C1 segment of cervical spinal cord (tissue), 14 donors: ENCODE measurements at regions not wholly inside any gene's neighbourhood (a gene's known extent, or its start where the extent isn't known, plus 50 kb on each side); places are given as distances from the start of the nearest gene placed in this dataset.
"Not testable (repeated sequence)": the region's sequence is repeated elsewhere in the genome, so short reads cannot be mapped to it uniquely, and the experiment has no call there.

Source experiments
- DNase-seq, 14 donors: peaks; one replicate each; lab custom pipeline; 2025; lab: John Stamatoyannopoulos, UW

DNA sequence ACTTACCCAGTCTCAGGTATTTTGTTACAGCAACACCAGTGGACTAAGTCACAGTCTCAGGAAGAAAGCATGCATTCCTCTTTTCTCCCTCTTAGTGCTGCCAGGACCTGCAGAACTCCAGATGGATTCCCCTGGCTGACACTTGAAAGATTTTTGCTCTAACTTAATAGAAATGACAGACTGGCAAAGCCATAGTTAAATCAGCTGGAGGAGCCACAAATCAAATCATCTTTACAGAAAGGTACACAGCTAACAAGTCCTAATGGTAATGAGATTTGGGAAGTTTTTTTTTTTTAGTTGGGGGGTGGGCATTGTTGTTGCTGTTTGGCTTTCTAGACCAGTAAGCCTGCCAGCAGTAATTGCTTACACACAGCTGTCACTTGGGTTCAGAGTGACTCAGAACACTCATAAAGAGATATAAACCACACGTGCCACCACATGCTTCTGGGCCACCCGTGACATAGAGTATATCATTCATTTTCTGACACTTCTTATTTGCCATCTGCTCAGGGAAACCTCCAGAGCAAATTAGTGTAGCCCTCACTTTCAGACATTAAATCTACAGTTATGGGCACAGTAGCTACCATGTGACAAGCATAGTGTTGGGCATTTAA is 72.4 kb downstream of the FH start:
- peak in 1 of 14 donors; percentile 34 for DNase-seq

DNA sequence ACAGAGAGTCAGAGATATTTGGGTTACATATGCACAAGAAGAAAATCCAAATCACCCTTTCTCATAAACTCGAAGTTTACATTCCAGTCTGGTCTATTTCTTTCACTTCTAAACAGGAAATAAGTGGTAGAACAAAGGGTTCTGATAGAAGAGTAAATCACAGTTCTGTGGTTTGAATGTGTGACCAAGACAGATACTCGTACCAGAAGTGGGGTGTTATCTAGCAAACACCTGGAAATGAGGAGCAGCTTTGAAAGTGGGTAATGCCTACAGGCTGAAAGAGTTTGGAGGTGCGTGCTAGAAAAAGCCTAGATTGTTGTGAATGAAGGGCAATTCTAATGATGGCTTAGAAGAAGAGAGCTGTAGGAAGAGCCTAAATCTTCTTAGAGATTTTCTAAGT is 74.7 kb downstream of the FH start:
- DNase-seq = no peak

DNA sequence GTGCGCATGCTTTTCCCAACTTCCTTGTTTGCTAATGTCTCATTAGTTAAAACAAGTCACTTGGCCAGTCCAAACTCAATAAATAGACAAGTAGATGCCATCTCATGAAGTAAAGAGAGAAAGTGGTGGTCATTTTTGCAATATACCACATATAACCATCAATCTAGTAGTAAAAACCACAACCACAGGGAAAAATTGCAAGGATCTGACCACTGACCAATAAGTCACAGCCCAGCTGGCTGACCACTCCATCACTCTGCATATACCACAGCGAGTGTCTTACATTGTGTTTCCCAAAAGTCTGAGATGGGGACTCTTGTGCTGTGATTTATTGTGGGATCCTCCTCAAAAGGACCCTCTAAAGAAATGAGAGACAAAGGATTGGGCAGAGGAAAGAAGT is 76.0 kb downstream of the FH start:
- no peak for DNase-seq

DNA sequence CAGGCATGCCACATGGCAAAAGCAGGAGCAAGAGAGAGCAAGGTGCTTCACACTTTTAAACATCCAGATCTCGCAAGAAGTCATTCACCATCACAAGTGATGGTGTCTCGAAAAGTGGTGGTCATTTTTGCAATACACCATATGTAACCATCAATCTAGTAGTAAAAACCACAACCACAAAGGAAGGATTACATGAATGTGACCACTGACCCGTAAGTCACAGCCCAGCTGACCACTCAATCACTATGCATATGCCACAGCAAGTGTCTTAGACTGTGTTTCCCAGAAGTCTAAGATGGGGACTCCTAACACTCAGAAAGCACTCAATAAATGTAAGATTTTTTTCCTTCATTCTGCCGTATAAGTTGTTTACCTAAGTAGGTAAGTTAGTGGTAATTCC is 76.9 kb downstream of the FH start:
- no peak for DNase-seq

- DNase-seq = no peak
These were observed 78.7 kb downstream of the FH start for GRCh38 chr1:241440904-241441303.

DNA sequence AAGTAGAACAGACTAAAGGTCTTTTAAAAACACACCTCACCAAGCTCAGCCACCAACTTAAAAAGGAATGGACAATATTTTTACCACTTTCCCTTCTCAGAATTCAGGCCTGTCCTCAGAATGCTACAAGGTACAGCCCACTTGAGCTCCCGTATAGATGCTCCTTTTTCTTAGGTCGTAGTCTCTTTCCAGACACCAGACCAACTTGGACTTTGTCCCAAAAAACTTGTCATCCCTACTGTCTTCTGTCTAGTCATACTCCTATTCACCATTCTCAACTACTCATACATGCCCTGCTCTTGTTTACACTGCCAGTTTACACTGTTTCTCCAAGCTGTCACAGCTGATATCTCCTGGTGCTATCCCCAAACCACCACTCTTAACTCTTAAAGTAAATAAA is 80.9 kb downstream of the FH start:
- DNase-seq = not testable (repeated sequence)

DNA sequence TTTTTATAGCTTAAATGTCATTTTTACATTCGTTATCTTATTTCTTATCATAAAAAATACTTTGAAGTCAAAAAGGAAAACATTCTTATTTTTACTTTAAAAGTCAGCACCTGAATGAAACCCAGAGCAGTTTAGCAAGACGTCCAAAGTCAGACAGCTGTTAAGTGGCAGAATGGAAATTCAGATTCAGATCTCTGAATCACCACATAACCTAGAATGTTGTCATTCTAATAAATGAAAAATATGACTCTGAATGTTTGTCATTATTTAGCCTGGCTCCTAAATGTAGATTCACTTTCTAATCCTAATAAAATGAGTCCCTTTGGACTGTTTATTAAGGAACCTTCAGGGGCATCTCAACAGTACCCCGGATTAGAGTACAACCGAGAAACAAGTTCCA is 75.2 kb upstream of the RGS7 start:
- DNase-seq = no peak

- DNase-seq = not testable (repeated sequence)
These were observed 68.1 kb upstream of the RGS7 start for GRCh38 chr1:241425091-241425490.

GRCh38 chr1:241424480-241424971 is 67.5 kb upstream of the RGS7 start:
- DNase-seq = peak in 2 of 14 donors; percentile 13 to 62

DNA sequence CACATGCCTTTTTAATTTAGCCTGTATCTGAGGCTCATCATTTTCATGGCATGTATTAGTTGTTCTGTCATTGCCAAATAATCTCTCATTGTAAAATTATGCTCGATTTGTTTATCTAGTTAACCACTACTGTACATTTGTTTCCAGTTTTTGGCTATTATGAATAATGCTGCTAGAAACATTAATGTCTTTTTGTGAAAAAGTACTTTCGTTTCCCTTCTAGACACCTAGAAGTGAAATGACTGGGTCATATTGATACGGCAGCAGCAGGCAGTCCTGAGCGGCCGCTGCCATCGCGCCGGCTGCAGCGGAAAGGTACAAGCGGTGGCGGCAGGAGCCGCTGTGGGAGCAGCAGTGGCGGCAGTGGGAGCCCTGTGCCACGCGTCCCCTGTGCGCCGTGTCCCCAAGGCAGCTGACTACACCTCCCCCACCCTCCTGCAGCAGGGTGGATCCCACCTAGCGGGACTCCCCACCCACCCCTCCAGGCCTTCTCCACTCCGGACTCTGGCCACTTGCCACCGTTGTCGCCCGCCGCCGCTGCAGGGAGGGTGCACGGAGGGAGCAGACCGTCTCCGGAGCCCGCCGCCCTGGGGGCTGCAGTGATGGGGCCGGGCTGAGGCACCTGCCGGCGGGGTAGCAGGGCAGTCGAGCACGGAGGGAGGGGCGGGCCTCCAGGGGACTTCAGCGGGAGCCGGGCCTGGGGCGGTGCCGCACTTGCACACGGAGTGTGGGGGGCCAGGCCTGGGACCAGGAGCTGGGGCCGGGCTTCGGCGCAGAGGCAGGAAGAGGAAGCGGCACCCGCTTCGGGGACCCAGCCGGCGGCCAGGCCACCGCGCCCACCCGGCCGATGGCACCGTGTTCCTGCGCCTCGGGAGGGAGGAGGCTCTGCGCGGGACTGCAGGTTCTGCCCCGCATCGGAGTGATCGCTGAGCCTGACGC is 66.8 kb upstream of the RGS7 start:
- peak in 8 of 14 donors; percentile 3 to 73 (median 18) for DNase-seq

GRCh38 chr1:241422470-241422869 is 65.5 kb upstream of the RGS7 start:
- DNase-seq = peak in 1 of 14 donors; percentile 8

- DNase-seq = no peak
These were observed 63.0 kb upstream of the RGS7 start for GRCh38 chr1:241419986-241420385.

- DNase-seq = no peak
These were observed 60.3 kb upstream of the RGS7 start for GRCh38 chr1:241417258-241417657.

DNA sequence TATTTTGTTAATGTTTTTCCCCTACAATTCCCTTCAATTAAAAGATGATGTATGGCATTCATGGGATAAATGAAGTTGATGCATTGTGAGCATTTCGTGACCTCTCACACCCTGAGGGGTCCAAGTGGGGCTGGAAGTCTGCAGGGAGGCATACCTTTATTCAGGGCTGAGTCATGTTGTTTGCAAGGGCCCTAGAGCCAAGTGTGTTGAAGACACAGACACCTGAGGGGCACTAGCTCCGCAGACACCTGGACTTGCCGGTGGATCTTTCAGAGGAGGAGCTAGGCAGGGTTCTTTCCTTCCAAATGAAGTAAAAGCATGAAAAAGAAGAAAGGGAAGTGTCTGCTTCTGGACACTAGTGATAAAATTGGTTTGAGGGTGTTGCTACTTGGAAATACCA is 57.0 kb upstream of the RGS7 start:
- DNase-seq = peak in 1 of 14 donors; percentile 77

DNA sequence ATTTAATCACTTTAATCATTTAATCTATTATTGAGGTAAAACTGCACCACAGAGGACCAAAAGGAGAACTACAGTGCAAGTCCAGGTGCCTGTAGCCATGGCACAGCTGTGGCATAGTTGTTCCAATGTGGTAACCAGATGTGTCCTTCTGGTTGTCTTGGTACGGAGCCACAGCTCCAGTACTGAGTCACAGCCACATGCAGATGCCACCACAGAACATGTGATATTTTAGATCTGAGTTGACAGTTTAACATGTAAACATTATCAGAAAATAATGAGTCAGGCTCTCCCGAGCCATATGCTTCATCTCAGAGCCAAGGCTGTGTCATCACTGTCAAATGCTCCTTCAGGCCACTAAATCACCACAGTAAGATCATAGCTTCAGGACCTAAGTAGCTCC is 56.4 kb upstream of the RGS7 start:
- DNase-seq = peak in 1 of 14 donors; percentile 86

- peak in 1 of 14 donors; percentile 86 for DNase-seq
These were observed 55.6 kb upstream of the RGS7 start for GRCh38 chr1:241412646-241413045.

DNA sequence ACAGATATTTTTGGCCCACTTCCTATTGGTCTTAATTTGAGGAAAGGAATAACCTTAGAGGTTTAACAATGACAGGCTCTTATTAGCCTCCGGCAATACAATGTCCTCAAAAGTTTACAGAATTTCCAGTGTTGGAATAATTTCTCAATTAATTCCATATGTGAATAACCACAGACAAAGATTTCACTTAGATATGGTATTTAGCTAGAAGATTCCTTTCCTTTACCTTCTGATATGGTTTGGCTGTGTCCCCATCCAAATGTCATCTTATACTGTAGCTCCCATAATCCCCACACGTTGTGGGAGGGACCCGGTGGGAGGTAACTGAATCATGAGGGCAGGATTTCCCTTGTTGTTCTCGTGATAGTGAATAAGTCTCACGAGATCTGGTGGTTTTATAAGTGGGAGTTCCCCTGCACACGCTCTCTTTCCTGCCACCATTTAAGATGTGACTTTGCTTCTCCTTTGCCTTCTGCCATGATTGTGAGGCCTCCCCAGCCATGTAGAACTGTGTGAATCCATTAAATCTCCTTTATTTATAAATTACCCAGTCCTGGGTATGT is 54.9 kb upstream of the RGS7 start:
- DNase-seq = no peak

DNA sequence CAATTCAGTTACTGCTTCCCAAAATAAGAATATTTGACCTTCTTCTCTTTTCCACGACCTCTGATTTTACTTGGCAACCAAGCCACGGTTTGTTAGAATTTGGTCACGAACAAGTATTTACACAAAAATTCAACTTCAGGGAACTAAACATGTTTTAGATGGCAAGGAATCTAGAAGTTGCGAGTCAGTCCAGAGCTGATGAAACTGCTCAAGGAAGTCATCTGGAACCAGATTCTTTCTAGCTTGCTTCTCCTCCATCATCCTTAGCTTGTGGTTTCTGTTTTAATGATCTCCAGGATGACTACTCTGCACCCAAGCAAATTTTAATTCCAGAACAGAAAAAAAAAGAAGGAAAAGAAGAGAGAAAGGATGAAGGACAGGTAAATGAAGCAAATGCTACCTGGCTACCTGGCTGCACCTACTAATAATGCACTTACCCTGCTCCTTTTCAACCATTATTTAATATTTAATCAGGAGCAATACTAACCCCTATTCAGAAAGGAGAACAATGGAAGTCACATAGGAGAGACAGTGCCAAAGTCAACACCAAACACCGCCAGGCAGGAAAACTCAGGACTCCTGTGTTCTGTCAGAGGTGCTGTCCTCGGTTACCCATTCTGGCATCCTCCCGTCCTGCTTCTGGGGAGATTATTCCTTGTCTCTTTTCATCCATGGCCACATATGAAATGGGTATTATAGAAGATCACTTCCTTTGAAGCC is 54.2 kb upstream of the RGS7 start:
- no peak for DNase-seq

- no peak for DNase-seq
These were observed 51.2 kb upstream of the RGS7 start for GRCh38 chr1:241408170-241408569.
